ENCODE measurements at regions not wholly inside any gene's neighbourhood (a gene's known extent, or its start where the extent isn't known, plus 50 kb on each side); places are given as distances from the start of the nearest gene placed in this dataset.
"Not testable (repeated sequence)": the region's sequence is repeated elsewhere in the genome, so short reads cannot be mapped to it uniquely, and the experiment has no call there.

- DNase-seq (ENCODE audit: low spot score), result no peak
These were observed 536.6 kb downstream of the RWDD3 start for GRCh38 chr1:95770581-95770980.

GRCh38 chr1:95778217-95778616, 544.2 kb downstream of the RWDD3 start:
- no peak for DNase-seq (ENCODE audit: low spot score)

GRCh38 chr1:95780836-95781235, 546.8 kb downstream of the RWDD3 start:
- no peak for DNase-seq (ENCODE audit: low spot score)

GRCh38 chr1:95790136-95790535, 556.1 kb downstream of the RWDD3 start:
- DNase-seq (ENCODE audit: low spot score), result no peak

- no peak for DNase-seq (ENCODE audit: low spot score)
These were observed 559.9 kb downstream of the RWDD3 start for GRCh38 chr1:95793893-95794292.

GRCh38 chr1:95797761-95798160, 563.8 kb downstream of the RWDD3 start:
- DNase-seq (ENCODE audit: low spot score), result not testable (repeated sequence)

- no peak for DNase-seq (ENCODE audit: low spot score)
These were observed 572.2 kb downstream of the RWDD3 start for GRCh38 chr1:95806171-95806570.

- no peak for DNase-seq (ENCODE audit: low spot score)
These were observed 575.4 kb downstream of the RWDD3 start for GRCh38 chr1:95809391-95809790.

GRCh38 chr1:95815511-95815910, 581.5 kb downstream of the RWDD3 start:
- DNase-seq (ENCODE audit: low spot score), result no peak

- no peak for DNase-seq (ENCODE audit: low spot score)
These were observed 595.5 kb downstream of the RWDD3 start for GRCh38 chr1:95829556-95829955.

- DNase-seq (ENCODE audit: low spot score), result no peak
These were observed 598.4 kb downstream of the RWDD3 start for GRCh38 chr1:95832370-95832769.

- DNase-seq (ENCODE audit: low spot score), result no peak
These were observed 615.4 kb downstream of the RWDD3 start for GRCh38 chr1:95849439-95849838.

- no peak for DNase-seq (ENCODE audit: low spot score)
These were observed 616.2 kb downstream of the RWDD3 start for GRCh38 chr1:95850165-95850649.

- no peak for DNase-seq (ENCODE audit: low spot score)
These were observed 616.8 kb downstream of the RWDD3 start for GRCh38 chr1:95850763-95851162.

- no peak for DNase-seq (ENCODE audit: low spot score)
These were observed 618.6 kb downstream of the RWDD3 start for GRCh38 chr1:95852483-95853070.

GRCh38 chr1:95854457-95854856, 620.4 kb downstream of the RWDD3 start:
- no peak for DNase-seq (ENCODE audit: low spot score)

- DNase-seq (ENCODE audit: low spot score), result no peak
These were observed 629.1 kb downstream of the RWDD3 start for GRCh38 chr1:95863086-95863485.

GRCh38 chr1:95865769-95866168, 631.8 kb downstream of the RWDD3 start:
- DNase-seq (ENCODE audit: low spot score), result no peak

- no peak for DNase-seq (ENCODE audit: low spot score)
These were observed 642.3 kb downstream of the RWDD3 start for GRCh38 chr1:95876276-95876675.

GRCh38 chr1:95879498-95880050, 645.6 kb downstream of the RWDD3 start:
- DNase-seq (ENCODE audit: low spot score), result no peak

GRCh38 chr1:95888941-95889390, 655.0 kb downstream of the RWDD3 start:
- no peak for DNase-seq (ENCODE audit: low spot score)

GRCh38 chr1:95889400-95889799, 655.4 kb downstream of the RWDD3 start:
- no peak for DNase-seq (ENCODE audit: low spot score)

- no peak for DNase-seq (ENCODE audit: low spot score)
These were observed 659.9 kb downstream of the RWDD3 start for GRCh38 chr1:95893921-95894320.

GRCh38 chr1:95903060-95903459, 669.0 kb downstream of the RWDD3 start:
- DNase-seq (ENCODE audit: low spot score), result no peak
